ENCODE measurements at regions not wholly inside any gene's neighbourhood (a gene's known extent, or its start where the extent isn't known, plus 50 kb on each side); places are given as distances from the start of the nearest gene placed in this dataset.

DNA sequence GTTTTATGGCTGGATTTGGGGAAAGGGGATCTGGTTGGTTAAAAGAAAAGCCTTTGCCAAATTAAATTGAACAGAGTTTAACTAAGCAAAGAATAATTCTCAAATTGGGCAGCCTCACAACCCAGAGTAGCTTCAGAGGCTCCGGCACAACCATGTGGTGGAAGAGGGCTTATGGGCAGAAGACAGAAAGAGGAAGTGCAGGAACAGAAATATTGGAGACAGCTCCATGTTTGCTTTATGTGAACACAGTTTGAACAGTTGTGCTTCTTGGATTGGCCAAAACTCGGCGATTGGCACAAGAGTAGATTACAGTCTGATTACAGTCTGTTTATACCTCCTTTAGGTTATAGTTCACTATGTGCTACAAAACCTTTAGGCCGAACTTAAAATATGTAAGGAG is 562.7 kb downstream of the TRIML1 start:
- intact Hi-C loops (cut with DNase I), result no loop called here
- no peak for DNase-seq
- TF ChIP-seq, protein P1, sequence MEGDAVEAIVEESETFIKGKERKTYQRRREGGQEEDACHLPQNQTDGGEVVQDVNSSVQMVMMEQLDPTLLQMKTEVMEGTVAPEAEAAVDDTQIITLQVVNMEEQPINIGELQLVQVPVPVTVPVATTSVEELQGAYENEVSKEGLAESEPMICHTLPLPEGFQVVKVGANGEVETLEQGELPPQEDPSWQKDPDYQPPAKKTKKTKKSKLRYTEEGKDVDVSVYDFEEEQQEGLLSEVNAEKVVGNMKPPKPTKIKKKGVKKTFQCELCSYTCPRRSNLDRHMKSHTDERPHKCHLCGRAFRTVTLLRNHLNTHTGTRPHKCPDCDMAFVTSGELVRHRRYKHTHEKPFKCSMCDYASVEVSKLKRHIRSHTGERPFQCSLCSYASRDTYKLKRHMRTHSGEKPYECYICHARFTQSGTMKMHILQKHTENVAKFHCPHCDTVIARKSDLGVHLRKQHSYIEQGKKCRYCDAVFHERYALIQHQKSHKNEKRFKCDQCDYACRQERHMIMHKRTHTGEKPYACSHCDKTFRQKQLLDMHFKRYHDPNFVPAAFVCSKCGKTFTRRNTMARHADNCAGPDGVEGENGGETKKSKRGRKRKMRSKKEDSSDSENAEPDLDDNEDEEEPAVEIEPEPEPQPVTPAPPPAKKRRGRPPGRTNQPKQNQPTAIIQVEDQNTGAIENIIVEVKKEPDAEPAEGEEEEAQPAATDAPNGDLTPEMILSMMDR (IDR thresholded peaks at IDR 0.05; ENCODE audit: borderline replicate concordance, extremely low read depth, insufficient read depth), result no peak
- Histone ChIP-seq H3K36me3 (ENCODE audit: control insufficient read depth in 2 of 3, insufficient read depth in 3 of 3, low read length in 3 of 3) (no peaks in the 10 kb centered on the region), H3K4me1 (ENCODE audit: control insufficient read depth in 2 of 3, insufficient read depth in 2 of 3, low read depth in 1 of 3, low read length in 3 of 3) (no peaks in the 10 kb centered on the region), H3K9me3 (ENCODE audit: control insufficient read depth in 2 of 3, insufficient read depth in 1 of 3, low read length in 3 of 3) (no peaks in the 10 kb centered on the region), H3K9ac (ENCODE audit: low read length in 3 of 3) (no peak overlapping the region), H3K27me3 (ENCODE audit: control insufficient read depth, insufficient read depth, low read length) (no peaks in the 10 kb centered on the region), H3K27ac (ENCODE audit: low read depth in 2 of 2, low read length in 2 of 2) (no peak overlapping the region), H3K4me3 (ENCODE audit: low read length in 3 of 3) (no peak overlapping the region)
- no peak for FAIRE-seq

GRCh38 chr4:188704288-188704687 is 565.0 kb downstream of the TRIML1 start:
- Histone ChIP-seq H3K36me3 (ENCODE audit: control insufficient read depth in 2 of 3, insufficient read depth in 3 of 3, low read length in 3 of 3) (no peaks in the 10 kb centered on the region), H3K4me1 (ENCODE audit: control insufficient read depth in 2 of 3, insufficient read depth in 2 of 3, low read depth in 1 of 3, low read length in 3 of 3) (no peaks in the 10 kb centered on the region), H3K27me3 (ENCODE audit: control insufficient read depth, insufficient read depth, low read length) (no peaks in the 10 kb centered on the region), H3K9ac (ENCODE audit: low read length in 3 of 3) (no peak overlapping the region), H3K9me3 (ENCODE audit: control insufficient read depth in 2 of 3, insufficient read depth in 1 of 3, low read length in 3 of 3) (no peaks in the 10 kb centered on the region), H3K4me3 (ENCODE audit: low read length in 3 of 3) (no peak overlapping the region), H3K27ac (ENCODE audit: low read depth in 2 of 2, low read length in 2 of 2) (no peak overlapping the region)
- FAIRE-seq, result no peak
- TF ChIP-seq, protein P1 (IDR thresholded peaks at IDR 0.05; ENCODE audit: borderline replicate concordance, extremely low read depth, insufficient read depth), result no peak
- intact Hi-C loops (cut with DNase I), result no loop called here
- no peak for DNase-seq

GRCh38 chr4:188707036-188707435 is 567.8 kb downstream of the TRIML1 start:
- H3K27me3 ChIP-seq (ENCODE audit: control insufficient read depth, insufficient read depth, low read length), result no peaks in the 10 kb centered on the region
- TF ChIP-seq, protein P1 (IDR thresholded peaks at IDR 0.05; ENCODE audit: borderline replicate concordance, extremely low read depth, insufficient read depth), result no peak
- H3K9me3 ChIP-seq (ENCODE audit: control insufficient read depth in 2 of 3, insufficient read depth in 1 of 3, low read length in 3 of 3), result no peaks in the 10 kb centered on the region
- no peak overlapping the region for H3K4me3 ChIP-seq (ENCODE audit: low read length in 3 of 3)
- H3K9ac ChIP-seq (ENCODE audit: low read length in 3 of 3), result no peak overlapping the region
- no peaks in the 10 kb centered on the region for H3K36me3 ChIP-seq (ENCODE audit: control insufficient read depth in 2 of 3, insufficient read depth in 3 of 3, low read length in 3 of 3)
- no peaks in the 10 kb centered on the region for H3K4me1 ChIP-seq (ENCODE audit: control insufficient read depth in 2 of 3, insufficient read depth in 2 of 3, low read depth in 1 of 3, low read length in 3 of 3)
- DNase-seq (no peak), FAIRE-seq (no peak)
- no peak overlapping the region for H3K27ac ChIP-seq (ENCODE audit: low read depth in 2 of 2, low read length in 2 of 2)
- intact Hi-C loops (cut with DNase I), result no loop called here

- Histone ChIP-seq H3K9me3 (ENCODE audit: control insufficient read depth in 2 of 3, insufficient read depth in 1 of 3, low read length in 3 of 3) (no peaks in the 10 kb centered on the region), H3K9ac (ENCODE audit: low read length in 3 of 3) (no peak overlapping the region), H3K4me3 (ENCODE audit: low read length in 3 of 3) (no peak overlapping the region), H3K4me1 (ENCODE audit: control insufficient read depth in 2 of 3, insufficient read depth in 2 of 3, low read depth in 1 of 3, low read length in 3 of 3) (peaks cover 0 to 4% (median 0%) of the 10 kb centered on the region in 3 donors), H3K36me3 (ENCODE audit: control insufficient read depth in 2 of 3, insufficient read depth in 3 of 3, low read length in 3 of 3) (no peaks in the 10 kb centered on the region), H3K27me3 (ENCODE audit: control insufficient read depth, insufficient read depth, low read length) (no peaks in the 10 kb centered on the region), H3K27ac (ENCODE audit: low read depth in 2 of 2, low read length in 2 of 2) (no peak overlapping the region)
- DNase-seq (no peak), FAIRE-seq (no peak)
- intact Hi-C loops (cut with DNase I), result no loop called here
- TF ChIP-seq, protein P1 (IDR thresholded peaks at IDR 0.05; ENCODE audit: borderline replicate concordance, extremely low read depth, insufficient read depth), result no peak
Measured at GRCh38 chr4:188714501-188714900, 575.3 kb downstream of the TRIML1 start.
